Umbilical cord (tissue), 1 donor: ENCODE measurements at regions not wholly inside any gene's neighbourhood (a gene's known extent, or its start where the extent isn't known, plus 50 kb on each side); places are given as distances from the start of the nearest gene placed in this dataset.

Source experiments
- DNase-seq: peaks from one replicate; pipeline ENCODE4 v3.0.0-alpha.2; 2015; ENCODE audit warnings: low spot score

- no peak for DNase-seq
Measured at GRCh38 chr15:70556151-70556741, 207.1 kb downstream of the UACA start.

DNA sequence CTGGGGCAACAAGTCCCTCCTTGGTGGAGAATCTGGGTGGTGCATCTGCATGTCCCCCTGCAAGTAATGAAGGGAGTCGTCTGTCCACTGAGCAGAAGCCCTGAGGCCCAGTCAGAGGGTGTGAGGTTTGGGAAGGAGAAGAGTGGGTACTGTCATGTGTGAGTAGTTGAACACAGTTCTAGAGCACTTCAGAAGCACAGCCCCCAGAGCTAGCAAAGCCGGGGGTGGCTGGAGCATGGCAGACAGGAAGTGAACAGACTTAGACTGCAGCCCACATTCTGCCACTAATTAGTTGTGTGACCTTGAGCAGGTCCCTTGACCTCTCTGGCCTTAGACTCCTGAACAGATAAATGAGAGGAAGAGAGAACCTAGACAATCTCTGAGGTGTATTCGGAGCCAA lies 207.6 kb downstream of the UACA start:
- no peak for DNase-seq

DNA sequence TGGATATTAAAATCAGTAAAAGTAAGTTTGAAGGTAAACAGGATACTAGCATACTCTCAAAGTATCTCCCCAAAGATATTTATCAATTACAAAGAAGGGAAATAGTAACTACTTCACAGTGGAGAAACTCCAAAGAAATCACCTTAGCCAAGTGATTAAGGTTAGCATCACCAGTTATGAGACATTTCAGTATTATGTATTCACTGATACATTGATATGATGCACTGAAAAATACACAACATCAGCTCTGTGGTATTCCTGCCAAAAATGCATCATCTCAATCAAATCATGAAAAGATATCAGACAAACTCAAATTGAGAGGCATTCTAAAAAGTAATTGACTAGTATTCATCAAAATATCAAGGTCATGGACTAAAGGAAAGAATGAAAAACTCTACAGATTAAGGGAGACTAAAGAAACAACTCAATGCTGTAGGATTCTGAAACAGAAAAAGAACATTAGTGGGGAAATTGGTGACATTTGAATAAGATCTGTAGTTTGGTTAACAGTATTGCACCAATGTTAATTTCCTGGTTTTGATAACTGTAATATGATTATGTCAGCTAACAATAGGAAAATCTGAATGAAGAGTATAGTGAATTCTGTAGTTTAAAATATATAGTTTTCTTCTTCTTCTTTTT lies 215.4 kb downstream of the UACA start:
- DNase-seq, result no peak

DNA sequence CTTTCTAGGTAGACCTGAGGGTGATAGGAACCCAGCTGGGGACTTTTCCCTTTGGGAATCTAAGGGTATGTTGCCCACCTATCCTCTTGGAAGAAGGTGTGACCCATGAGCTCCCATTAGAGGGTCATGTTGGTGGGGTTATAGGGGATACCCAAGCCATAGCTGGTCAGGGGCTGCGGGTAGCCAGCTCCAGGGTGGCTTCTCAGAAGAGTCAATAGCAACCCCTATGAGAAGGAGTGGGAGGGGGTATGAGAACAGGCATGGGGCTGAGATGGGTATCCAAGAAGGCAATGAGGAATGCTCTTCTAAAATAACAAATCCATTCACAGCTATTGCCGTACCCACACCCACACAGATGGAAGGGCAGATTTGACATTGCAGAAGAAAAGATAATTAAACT lies 217.8 kb downstream of the UACA start:
- DNase-seq, result no peak

- DNase-seq, result no peak
Measured at GRCh38 chr15:70541511-70541910, 221.8 kb downstream of the UACA start.

DNA sequence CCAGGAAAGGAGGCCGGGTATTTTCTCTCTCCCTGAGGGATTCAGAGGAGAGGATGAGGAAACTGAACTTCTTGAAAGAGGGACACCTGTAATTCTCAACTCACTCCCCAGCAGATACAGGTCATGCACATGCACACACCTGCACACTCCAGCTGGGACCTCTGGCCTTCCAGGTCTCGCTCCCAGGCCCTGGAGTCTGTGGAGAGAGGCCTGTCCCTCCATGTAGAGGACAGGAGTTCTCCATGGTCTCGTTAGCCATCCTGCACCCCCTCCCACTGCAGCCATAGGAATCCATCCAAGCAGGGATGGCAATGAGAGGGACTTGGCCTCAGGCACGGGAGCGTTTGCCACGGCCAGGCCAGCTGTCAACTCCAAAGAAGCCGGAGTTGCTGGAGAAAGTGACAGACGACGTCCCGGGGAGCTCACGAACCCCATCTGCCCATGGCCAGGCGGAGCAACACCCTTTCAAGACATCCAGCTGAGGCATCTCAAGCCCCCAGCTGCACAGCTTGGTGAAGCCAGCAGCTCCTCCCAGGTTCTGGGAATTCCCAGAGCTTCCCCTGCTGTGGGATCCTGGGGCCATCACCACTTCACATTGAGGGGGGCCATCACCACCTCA lies 223.3 kb downstream of the UACA start:
- no peak for DNase-seq

DNA sequence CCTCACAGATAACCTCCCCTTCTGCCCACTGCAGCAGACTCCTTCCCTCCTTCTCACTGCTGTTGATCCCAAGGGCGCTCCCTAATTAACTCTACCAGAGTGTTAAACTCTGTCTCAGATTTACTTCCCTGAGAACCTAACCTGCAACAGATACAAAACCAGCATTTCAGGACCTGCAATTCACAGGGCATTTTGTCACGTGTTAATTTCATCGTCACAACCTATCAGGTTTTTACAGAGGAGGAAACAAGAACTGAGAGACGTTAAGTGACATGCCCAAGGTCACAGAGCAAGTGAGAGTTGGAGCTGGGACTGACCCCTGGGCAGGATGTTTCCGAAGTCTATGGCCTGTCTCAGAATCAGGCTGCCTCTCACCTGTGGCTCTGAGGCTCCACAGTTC lies 223.9 kb downstream of the UACA start:
- no peak for DNase-seq

GRCh38 chr15:70538278-70538677 lies 225.1 kb downstream of the UACA start:
- DNase-seq, result no peak

DNA sequence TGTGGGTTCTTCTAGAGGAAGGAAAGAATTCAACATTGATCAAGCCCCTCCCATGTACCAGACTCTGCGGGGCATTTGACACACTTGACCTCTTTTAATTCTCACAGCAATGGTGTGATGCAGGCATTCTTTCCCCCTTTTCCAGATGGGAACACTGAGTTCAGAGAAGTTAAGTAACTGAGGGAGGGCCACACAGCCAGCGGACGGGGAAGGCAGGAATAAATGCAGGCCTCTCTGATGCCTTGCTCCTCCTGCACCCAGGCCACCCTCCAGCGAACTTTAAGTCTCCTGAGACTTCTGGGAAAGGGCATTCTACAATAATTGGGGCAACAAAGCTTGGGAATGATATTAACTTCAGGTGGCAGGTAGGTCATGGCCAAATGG lies 227.4 kb downstream of the UACA start:
- no peak for DNase-seq

GRCh38 chr15:70535071-70535954 lies 228.0 kb downstream of the UACA start:
- no peak for DNase-seq

DNA sequence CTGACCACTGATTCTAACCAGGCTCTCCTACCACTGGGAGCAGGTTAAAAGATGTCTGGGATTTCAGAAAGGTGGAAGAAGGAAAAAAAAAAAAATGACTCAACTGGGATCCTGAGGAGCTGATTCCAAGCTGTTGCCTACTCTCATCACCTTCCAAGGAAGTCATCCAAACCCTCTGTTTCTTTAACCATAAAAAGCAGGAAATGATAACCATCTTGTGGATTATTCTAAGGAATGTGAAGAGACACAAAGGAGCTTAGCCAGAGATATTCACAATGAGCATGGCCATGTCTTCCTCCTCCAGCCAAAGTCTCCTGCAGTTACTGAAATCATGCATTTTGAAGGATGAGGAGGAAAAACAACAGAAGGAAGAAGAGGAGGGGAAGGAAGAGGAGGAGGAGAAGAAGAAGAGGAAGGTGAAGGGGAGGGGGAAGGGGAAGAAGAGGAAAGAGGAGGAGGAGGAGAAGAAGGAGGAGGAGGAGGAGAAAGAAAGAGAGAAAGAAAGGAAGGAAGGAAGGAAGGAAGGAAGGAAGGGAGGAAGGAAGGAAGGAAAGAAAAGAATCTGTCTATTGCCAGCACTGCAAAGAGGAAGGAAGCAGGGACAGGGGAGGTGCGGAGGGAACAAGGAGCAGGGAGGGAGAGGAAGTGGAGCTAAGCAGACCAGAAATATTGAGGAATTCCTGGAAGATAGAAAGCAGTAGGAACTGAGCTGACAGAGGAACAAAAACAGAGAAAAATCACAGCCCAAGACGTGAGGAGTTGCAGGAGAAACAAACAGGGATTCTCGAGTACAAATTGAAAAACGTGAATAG lies 229.2 kb downstream of the UACA start:
- DNase-seq, result no peak

- no peak for DNase-seq
Measured at GRCh38 chr15:70532531-70533186, 230.7 kb downstream of the UACA start.

- DNase-seq, result no peak
Measured at GRCh38 chr15:70531576-70531975, 231.8 kb downstream of the UACA start.

GRCh38 chr15:70530906-70531305 lies 232.5 kb downstream of the UACA start:
- no peak for DNase-seq

DNA sequence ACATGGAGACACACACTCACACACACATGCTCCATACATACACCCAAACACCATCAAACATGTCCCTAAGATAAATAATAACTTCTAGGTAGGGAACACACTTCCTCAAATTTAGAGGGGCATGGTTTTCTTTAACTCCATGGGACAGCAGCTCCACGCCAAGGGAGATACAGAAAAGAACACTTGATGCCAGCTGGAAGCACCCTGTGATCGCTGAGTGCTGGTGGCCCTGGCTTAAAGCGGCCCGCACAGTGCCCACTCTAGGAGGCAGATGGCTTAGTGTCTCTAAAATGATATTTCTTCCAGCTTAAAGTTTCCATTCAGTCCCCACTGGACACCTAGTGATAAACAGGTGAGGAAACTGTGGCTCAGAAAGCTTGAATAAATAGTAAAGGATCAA lies 232.9 kb downstream of the UACA start:
- no peak for DNase-seq

DNA sequence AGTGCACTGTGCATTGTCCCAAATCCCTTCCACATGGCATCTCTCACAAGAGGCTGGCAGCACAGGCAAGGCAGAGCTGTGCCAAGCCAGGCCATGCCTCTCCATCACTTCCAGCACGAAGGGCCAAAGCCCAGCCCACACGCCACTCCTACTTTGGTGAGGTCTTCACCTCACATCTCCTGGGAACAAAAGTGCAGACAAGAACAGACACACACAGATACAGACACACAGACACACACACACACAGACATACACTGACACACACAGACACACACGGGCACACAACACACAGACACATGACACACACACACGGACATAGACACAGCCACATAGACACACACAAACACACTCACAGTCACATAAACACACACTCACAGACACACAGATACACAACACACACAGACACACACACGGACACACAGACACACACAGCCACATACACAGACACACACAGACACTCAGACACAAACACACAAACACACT lies 233.3 kb downstream of the UACA start:
- DNase-seq, result no peak

DNA sequence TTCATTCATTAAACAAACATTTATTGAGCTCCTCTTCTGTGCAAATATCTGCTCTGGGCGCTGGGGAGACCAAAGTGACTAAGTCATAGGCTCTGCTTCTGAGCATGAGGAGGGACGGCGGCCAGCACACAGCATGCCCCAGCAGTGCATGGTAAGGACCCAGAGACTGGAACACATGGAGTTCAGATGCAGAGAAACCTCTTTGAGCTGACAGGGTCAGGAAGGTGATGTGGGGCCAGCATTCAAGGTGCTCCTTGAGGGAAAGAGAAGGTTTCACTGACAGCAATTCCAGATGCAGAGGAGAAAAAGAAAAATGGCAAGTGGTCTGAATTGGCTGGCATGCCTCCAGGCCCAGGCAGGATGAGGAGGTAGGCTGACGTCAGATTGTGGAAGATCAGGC lies 234.5 kb downstream of the UACA start:
- DNase-seq, result no peak

- peak; percentile 61 for DNase-seq
Measured at GRCh38 chr15:70528270-70528706, 235.1 kb downstream of the UACA start.

DNA sequence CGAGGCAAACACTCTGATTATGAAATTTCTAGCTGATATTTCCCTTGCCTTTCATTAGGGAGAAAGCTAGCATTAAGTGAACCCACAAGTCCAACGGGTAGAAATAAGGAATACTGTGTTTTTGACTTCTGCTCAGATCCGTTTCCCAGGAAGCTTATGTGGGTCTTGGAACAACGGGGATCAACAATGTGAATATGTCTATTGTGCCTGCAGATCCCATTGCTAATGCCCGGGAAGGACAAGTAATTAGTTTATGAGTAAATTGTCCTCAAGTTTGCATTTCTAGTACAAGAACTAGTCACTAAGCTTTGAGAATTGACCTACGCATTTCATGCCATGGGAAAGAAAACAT lies 236.4 kb downstream of the UACA start:
- DNase-seq, result no peak

GRCh38 chr15:70526221-70526973 lies 237.0 kb downstream of the UACA start:
- peak; percentile 88 for DNase-seq
